HG02884 (cell line): ENCODE measurements at regions not wholly inside any gene's neighbourhood (a gene's known extent, or its start where the extent isn't known, plus 50 kb on each side); places are given as distances from the start of the nearest gene placed in this dataset.
A peak's percentile ranks its signal among the peaks of the same experiment; 100 is the strongest.

ENCODE experiments used
- ATAC-seq: cut with Tn5 transposase; IDR thresholded peaks from one replicate; pipeline ENCODE4 v1.9.1; 2021; ENCODE audit warnings: mild to moderate bottlenecking, moderate library complexity; ENCODE audit not compliant: unreplicated experiment

DNA sequence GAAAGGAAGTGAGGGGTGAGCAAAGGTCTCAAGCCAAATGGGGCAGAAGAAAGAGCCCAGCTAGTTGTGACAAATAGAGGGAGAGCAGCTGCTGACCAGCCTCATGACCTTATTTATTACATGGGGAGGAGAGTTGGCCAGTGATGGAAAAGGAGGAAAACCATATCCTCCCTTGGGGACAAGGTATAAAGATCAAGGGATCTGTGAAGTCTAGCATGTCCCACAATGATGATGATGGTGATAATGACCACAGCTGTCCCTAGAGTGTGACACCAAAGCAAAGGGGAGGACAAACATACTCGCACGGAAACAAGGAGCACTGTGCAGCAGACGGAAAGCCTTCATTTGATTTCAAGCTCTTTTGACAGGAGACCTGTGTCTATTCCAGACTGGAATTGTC lies 190.4 kb upstream of the MCHR2 start:
- no peak for ATAC-seq

DNA sequence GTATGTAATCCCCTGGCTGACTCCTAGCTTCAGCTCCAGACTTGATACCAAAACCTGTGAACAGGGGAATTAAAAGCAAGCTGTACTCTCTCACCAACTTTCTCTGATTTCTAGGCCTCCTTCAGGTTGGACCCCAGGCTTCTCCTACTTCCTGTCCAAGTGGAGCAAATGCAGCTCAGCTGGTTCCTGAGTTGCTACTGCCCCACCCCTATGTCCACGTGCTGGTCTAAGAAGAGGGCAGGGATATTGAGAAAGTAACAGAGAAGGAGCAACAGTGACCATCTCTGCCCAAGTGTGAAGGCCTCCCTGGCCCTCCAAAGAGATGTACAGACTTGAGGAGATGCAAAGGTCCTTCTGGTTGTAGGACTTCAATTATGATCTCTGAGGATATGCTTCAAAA lies 188.3 kb upstream of the MCHR2 start:
- ATAC-seq, result no peak

DNA sequence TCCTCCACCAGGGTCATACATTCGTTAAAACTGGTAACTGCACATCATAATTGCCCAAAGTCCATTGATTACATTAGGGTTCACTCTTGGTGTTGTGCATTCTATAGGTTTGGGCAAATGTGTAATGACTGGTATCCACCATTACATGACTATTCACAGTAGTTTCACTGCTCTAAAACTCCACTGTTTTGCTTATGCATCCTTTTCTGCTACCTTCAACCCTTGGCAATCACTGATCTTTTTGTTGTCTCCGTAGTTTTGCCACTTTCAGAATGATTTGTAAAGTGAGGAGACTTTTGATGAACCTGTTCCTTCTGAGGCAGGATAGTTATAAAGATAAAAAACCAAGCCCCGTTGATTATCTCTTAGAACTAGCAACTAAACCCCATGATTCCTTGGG lies 187.3 kb upstream of the MCHR2 start:
- ATAC-seq, result no peak

DNA sequence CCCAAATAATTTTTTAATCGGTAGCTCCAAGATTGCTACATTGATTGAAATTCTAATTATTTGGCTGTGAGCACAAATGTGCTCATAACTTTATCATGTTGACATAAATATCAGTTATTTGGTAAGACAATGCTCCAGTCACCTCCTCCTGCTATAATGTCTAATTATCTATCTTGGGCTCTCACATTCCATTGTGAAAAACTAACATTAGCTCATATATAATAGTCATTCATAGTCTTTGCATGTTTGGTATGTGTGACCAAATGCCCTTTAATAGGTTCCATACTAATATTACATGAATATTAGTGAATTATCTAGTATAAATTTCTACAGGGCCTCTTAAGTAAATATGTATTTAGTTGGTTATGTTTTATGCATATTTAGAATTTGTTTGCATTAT lies 185.6 kb upstream of the MCHR2 start:
- ATAC-seq, result no peak

DNA sequence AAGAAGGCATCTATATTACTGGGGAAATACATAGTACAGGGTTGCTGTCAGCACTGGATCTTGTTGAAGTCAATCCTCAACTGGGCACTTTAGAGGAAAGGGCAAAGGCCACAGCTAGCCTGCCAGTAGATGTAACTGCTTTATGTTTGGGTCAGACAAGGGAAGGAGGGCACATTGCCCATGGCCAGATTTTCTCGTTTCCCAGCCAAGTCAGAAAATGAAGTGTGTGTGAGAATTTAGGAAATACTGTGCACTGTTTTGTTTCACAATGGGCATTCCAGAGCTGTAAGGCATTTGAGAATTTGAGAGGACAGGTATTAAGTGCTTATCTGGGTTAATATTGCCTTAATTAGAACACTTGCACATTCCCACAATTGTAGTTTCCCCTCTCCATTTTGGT lies 183.9 kb upstream of the MCHR2 start:
- no peak for ATAC-seq

DNA sequence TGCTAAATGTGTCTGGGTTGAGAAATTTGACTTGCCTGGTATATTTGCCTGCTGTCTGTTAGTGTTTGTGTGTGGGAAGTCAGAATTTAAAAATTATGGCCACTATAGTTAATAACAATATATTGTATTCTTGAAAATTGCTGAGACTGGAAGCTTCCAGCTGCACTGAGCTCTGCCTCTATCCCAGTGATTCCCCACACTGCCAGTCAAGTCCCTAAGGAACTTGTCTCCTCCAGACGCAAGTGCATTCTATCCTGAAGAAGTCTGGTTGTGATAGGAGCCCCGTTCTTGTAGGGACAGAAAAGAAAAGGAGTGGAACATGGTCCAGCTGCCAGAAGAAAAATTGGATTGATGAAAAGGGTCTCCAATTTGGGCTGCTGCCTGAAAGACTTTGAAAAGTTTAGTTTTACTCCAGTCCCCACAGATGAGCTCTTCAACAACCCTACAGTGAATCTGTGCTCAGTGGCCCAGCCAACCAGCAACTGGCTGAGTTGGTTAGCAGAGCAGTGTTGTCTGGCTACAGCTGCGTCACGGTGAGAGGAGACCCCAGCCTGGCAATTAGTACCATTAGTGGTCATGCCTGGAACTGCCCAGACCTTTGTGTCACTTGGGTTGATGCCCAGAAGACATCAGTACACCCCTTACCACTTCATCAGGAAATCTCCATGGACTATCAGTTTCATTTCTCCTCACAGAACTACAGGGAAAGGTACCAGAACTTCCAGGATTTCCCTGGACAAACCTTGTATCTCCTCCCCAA lies 183.1 kb upstream of the MCHR2 start:
- ATAC-seq, result no peak

DNA sequence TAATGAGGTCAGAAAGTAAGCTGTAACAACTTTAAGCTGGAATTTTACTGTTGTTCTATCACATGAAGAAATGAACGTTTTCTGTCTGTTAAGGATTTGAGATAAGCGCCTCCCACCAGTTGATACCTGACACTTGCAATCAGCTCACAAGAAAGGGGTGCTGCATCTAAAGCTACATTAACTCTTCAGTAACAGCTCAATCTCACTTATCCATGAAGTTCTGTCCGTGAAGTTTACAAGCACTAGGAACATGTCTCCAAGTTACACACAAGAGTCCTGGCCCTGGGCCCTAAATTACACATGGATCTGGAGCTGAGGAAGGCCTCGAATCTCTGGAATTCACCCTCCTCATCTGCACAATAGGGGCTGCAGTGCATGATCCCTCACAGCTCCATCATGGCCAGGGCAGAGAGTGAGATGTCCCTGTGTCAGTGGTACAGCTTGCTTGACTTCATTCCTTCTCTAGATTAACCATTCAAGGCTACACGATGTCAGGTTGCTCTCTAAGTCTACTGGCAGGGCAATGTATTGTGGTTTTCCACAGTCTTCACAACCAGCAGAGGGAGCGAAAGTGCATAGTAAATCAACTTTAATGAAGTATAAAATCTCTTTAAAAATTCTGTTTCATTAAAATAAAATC lies 182.4 kb upstream of the MCHR2 start:
- no peak for ATAC-seq

DNA sequence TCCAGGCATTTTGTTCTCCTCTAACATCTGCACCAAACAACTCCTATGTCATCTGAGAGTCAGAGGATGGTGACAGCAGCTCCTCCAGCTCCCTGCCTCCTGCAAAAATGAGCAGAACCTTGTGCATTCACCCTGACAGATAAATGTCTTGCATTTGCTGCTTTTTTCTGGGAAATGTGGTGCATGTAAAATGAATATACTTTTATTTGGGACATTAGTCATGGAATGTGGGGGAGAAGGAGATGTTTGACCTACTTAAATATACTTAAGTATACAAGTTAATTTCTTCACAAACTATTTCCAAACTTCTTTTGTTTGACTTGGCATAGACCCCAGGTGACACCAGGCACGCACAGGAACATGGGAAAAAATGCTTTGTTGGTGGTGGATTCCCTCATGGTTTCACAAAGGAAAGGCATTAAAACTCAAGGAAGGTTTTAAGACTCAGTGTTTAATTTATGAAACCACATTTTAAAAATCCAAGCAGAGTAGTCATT lies 181.8 kb upstream of the MCHR2 start:
- no peak for ATAC-seq

DNA sequence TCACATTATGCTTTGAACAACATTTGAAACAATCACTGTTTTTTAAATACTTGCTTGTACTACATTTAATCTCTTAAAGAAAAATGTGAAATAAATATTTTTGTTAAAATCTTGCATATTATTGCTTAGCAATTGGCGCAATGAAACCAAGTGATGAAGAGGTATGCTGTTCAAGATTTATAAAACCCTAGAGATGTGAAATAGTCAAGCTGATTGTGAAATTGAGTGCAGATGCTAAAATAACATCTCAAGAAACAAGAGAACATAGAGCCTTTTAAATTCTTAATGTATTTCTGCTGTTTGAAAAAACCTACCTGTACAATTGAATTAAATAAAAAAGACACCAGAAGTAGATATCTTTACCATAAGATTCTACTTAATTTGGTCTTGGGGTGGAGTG lies 179.2 kb upstream of the MCHR2 start:
- no peak for ATAC-seq

DNA sequence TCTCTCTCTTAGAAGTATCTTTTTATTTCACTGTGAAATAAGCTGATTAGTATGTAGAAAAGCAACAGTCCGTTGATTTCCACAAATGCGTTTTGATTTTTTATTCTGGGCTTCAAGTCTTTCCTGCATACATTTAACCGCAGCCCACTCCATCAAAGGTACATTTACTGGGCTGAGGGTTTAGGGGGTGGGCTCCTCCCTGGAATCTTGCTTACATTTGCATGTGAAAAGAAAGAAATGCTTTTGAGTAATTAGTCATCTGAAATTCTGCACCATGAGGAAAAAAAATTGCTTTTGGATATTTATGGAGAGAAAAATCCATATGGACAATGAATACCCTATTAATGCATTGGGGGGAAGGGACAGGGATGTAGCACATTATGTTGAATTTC lies 178.3 kb upstream of the MCHR2 start:
- no peak for ATAC-seq

DNA sequence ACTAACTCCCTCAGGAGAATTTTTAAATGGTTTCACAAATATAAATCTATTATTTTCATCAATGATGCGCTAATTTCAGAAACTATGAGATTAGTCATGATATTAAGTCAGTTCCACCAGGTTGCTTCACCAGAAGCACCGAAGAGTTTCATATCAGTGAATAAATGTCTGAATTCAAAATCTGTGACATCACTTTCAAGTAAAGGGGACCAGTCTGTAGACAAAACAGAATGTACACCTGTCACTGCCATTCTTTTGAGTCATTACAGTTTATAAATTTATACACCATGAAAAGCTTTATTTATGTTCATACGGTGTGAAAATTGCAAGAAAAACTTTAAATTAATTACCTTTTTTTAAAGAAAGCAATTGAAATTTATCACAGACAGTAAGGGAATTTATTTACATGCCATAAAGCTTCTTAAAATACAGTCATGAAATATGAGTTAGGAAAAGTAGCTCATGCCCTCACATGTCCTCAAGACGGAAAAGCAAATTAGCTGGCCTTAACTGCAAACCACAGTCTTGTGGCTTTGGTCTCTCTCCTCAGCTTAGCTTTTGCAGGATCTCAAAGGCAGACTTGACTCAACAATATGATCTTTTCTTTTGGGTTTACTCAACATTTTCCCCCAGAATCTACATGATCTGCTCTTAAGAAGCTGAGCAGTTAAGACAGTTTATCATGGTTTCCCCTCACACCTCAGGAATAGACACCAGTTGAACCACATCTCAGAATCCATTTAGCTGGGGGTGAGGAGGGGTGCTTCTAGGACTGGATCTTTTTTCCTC lies 177.7 kb upstream of the MCHR2 start:
- ATAC-seq, result peak; percentile 91

DNA sequence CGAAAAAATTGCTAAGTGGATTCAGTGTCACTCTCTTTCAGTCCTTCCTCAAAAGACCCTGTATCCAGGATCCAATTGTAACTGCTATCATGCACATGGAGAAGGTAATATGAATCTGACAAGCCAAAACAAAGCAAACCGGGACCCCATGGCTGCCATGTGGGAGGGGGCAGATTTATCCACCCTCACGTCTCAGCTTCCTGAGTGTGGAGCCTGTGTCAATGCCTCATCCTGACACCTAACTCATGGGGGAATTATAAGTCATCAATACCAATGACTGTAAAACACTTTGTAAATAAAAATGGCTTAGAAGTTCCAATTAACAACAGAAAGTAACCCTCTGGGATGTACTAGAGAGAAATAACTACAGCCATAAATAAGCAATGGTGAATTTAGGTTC lies 174.1 kb upstream of the MCHR2 start:
- no peak for ATAC-seq

DNA sequence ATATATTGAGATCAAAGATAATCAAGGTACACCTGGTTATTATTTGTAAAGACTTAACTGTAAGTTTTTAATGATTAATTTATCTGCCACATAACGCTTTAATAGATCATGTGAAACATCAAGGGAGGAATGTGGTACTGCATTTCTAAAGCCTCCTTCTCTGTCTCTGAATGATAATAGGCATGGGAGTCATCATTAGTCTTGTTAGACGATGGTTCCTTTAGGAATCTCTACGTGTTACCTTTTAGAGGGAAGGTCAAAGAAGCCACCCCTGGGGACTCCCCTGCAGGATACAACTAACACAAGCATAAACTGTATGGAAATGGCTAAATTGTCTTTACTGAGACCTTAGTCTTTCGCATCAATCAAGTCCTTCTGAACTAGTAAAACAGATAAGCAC lies 173.6 kb upstream of the MCHR2 start:
- ATAC-seq, result no peak

DNA sequence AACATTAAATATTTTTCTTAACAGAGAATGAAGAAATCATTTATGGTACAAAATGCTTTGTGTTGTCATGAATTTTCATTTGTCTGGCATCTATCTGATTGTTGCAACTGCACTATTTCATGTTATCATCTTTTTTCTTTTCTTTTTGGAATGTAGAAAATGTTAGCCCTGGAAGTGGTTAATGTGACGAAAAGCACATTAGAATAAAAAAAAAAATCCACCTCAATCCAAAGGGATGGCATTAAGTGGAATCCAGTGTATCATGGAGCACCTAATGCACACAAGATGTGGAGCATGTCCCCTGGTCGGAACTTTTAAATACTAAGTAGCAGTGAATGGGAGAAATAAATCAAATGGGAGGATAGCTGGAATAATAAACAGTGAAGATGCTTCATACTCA lies 172.9 kb upstream of the MCHR2 start:
- ATAC-seq, result no peak

DNA sequence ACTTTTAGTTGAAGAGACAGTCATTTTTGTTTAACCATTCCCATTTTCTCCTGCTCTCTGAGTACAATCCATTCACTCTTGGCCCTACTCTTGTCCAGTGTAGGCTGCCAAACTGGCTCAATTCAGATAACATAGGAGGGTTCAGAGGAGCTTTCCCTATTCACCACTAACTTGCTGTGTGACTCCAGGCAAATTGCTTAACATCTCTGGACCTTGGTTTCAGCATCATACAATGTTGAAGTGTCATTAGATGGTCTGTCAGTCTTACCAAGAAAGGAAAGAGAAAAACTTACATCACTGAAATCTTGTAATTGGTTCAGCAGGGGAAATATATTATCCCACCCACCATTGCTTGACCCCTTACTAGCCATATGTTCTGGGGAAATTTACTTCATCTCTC lies 171.4 kb upstream of the MCHR2 start:
- ATAC-seq, result no peak

DNA sequence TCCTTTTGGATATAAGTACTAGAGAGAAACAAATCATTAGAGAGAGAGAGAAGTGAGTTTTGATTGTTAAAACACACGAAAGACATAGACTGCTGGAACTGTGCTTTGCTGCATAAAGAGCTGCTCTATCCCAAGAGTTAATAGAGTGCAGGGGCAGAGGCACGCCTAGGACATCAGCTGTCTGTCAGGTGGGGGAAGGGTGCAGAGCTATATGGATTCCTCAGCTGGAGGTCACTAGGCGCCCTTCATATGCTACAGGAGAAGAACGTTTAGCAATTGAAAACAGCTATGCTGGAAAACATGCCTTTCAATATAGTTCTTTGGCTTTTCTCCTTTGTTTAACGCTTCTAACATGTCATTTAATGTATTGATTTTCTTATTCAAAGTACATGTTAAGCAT lies 169.0 kb upstream of the MCHR2 start:
- ATAC-seq, result no peak

DNA sequence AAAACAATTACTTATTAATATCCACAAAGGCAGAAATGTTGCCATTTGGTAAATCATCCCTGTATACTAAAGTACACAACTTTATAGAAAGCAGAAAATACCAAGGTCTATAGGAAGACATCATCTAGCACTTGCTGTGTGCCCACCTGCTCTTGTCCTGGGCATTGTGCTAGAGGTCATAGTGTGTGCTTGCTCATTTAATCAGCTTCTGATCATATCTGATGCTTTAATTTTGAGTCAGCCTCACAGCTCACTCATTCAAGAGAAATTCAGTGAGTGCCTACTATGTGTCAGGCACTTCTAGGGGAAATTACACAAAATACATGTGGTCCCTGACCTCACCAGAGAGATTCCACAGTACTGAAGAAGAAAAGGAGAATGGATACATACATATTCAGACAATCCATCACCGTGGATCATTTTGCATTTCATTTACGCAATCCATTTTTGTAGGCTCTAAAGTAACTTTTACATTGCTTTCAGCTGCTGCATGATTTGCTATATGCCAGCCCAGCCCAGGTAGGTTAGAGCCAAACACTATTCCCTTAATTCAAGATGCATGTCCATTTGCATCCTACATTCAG lies 167.9 kb upstream of the MCHR2 start:
- ATAC-seq, result no peak

DNA sequence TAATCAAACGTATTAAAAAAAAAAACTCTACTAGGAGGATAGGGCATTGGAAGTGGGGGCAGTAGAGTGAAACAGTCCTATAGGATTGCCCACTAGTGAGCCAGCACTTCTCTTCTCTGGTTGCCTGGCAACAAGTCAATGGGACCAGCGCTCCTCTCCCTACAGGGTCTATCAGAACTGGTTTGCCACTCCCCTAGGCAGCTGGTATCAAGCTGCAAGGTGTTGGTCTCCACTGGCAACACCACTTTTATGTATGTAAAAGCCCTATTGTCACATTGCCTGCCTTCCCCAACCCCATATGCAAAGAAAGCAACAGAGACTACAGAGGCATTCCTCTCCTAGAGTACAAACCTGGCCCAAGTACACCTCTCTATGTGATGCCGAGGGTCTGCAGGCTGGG lies 166.9 kb upstream of the MCHR2 start:
- no peak for ATAC-seq

DNA sequence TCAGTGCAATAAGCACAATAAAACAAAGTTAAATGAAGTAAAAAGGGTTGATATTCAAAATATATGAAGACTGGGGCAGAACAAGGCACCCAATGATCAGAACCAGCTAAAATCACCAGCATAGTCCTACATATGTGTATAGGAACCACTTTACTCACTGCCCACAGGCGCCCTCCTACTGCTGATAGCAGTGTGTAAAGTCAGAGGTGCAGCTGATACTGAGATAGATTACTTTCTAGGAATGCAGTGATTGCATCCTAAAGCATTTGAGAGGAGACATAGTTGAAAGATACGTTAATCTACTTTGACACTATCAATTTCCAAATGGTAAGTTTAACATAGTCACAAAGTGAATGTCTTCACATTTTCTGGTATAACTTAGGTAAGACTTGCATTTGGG lies 161.1 kb upstream of the MCHR2 start:
- no peak for ATAC-seq

DNA sequence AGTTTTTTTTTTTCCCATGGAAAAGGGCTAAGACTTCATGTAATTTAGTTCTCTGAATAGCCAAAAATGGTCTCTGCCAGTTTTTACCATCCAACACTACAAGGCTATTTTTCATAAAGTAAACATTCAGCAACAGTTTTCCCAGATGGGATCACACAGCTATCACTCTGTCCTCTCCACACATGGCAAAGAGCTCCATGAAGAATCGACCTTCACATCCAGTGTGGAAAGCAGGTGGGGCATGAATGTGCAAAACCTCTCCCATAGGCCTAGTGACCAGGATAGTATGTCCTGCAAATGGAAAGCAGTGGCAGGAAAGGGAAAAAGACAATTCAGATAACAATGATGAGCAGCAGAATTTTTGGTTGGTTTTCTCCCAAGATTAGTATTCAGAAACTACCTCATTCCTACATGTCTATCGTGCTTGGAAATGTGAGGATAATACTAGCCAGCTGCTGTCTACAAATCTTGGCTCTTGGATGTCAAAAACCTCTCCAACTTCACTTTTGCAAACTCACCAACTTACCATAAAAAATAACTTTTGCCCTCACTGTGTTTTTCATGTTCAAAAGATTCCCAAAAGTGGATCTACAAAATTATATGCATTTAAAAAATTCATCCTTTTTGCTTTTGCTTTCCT lies 159.7 kb upstream of the MCHR2 start:
- no peak for ATAC-seq

DNA sequence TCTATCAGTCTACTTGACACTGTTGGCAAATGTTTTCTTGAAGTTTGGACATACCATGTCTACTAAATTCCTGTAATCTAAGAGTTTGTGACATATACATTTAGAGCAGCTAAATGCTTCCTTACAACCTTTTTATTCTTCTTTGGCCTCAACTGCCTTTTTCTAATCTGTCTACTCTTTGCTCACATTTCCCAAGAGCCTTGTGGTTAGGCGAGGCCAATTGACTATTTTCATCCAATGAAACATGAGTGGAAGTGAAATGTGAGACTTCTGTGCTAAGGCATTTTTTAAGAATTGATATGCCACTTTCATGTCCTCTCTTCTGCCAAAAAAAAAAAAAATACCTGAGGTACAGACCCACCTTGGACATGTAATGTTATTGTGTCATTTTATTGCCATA lies 158.2 kb upstream of the MCHR2 start:
- no peak for ATAC-seq
